LNCAP (cell line): ENCODE measurements at regions not wholly inside any gene's neighbourhood (a gene's known extent, or its start where the extent isn't known, plus 50 kb on each side); places are given as distances from the start of the nearest gene placed in this dataset.

ENCODE experiments used
- TF ChIP-seq, protein P1 (sequence below): fragments of 450-650 bp; IDR thresholded peaks from 2 replicates; pipeline ENCODE4 v1.5.1; 2017; ENCODE audit warnings: mild to moderate bottlenecking

DNA sequence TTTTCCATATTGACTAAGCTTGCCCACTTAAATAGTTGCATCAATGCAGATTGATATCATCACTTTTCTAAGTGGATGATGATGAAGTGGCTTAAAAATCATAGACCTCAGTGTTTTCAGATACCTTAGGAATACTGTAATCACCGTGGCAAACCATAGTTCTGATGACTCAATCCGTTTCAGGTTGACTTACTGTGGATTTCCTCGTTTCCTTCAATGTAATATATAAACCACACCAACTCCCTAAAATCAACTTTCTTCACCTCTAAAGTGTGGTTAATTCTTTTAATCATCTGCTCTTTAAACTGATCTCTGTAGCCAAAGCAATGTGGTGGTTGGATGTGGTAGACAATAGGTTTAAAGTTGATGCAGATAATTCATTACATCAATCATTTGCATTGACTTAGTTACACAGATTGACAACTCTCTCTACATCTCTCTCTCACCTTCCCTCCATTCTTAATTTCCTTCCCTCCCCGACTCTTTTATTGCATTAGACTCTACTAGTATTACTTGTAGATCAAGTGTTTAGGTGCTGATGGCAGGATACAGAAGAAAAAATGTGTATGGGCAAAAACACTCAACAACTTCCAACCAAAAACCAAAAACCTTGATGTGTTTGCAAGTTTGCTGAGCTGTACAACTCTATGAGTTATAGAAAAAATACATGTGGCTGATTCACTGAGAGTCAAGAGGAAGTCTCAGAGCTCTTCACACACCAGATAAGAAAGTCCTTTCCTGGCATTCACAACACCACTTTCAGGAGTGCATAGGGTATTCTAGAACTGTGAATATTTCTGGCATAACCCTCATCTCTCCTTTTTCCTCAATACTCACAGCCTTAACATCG lies 243.5 kb downstream of the NFKBIZ start:
- TF ChIP-seq, protein P1, sequence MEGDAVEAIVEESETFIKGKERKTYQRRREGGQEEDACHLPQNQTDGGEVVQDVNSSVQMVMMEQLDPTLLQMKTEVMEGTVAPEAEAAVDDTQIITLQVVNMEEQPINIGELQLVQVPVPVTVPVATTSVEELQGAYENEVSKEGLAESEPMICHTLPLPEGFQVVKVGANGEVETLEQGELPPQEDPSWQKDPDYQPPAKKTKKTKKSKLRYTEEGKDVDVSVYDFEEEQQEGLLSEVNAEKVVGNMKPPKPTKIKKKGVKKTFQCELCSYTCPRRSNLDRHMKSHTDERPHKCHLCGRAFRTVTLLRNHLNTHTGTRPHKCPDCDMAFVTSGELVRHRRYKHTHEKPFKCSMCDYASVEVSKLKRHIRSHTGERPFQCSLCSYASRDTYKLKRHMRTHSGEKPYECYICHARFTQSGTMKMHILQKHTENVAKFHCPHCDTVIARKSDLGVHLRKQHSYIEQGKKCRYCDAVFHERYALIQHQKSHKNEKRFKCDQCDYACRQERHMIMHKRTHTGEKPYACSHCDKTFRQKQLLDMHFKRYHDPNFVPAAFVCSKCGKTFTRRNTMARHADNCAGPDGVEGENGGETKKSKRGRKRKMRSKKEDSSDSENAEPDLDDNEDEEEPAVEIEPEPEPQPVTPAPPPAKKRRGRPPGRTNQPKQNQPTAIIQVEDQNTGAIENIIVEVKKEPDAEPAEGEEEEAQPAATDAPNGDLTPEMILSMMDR = no peak

DNA sequence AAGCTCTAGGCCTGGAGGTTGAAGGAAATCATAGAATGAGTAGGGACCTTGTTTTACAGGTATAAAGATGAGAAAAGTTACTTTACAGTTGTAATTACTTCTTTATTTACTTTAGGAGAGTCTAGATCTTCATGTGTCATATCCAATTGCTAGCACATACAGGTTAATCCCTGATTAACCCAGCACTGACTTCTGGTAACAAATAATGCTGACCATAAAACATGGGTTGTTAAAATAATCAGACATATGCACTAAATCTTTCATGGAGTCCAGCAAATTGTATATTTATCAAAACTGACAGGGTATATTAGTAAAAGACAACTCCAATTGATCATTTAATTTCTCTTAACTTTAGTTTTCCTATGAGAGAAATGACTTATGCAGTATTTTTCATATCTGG lies 245.2 kb downstream of the NFKBIZ start:
- TF ChIP-seq, protein P1 = no peak

DNA sequence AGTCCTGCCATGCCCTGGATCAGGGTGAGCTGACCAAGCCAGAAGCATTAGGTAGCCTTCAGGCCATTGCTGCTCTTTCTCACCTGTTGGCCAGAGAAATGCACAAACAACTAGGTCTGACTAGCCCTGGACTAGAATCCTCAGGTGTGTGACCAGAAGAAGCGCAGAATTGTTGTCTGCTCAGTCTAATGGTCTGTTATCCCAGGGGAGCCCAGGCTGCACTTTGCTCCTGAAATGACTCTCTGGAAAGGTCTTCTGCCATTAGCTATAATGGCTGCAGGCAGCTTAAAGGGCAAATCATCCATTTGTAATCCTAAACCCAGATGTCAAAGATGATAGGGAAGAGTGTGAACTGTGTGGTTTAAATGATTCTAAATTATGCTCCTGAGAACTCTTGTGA lies 246.1 kb downstream of the NFKBIZ start:
- TF ChIP-seq, protein P1 = no peak

DNA sequence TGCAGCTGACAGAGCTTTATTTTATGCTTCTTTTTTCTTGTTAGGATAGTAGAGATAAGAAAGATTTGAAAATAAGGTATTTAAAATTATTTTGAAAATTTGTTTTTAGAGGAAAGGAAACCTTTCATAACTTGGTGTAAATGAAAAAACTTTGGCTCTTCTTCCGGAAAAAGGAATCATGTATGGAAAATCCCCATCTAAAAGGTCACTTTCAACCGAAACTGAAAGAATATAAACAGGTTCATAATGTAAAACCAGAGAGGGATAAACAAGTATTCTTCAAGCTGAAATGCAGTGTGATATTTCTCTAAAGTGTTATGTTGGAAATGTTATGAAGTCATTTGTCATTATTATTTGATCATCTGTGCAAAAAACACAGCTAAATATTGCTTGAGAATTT lies 246.8 kb downstream of the NFKBIZ start:
- TF ChIP-seq, protein P1 = no peak

DNA sequence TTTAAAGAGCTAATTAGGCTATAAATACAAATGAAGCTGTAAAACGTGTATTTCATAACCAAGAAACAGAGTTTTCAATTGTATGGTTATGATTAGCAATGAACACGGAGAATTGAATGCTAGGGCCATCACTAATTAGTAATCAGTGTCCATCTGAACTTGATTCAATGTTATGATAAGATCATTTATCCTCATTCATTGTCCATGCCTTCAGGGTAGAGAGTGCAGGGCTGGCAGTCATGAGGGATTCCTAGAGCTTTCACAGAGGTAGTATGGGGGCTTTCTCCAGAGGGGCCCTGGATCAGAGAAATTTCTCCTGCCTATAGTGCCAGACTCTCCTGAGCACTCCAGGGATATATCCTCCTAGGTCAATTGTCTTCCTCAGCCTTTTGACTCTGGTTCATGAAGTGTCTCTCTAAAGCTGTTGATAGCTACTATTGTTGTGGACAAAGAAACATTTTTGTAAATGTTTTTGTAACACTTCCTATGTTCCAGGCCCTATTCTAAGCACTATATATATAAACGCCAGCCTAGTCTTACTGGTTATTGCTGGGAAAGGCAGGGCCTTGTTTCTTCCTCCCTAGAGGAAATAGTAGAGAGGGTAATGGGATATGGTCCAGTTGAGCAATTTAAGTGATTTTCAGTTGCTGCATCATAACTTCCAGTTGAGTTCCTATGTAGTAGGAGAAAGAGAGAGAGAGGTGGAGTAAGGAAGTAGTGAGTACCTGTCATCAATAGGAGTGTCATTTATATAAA lies 249.0 kb downstream of the NFKBIZ start:
- TF ChIP-seq, protein P1 = no peak

DNA sequence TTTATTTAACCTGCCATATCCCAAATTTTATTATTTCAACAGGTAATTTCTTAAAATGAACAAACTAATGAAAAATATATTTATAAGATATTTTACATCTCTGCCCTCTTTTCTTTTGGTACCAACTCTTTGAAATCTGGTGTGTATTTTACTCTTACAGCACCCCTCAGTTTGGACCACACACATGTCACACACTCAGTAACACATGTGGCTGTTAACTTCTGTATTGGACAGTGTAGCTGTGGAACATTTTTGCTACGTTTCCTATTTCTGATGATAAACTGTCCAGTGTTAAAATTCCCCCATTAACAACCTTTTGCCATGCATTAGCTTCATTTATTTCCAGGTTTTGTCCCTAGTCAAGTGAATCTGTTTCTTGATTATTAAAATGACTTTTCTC lies 250.6 kb downstream of the NFKBIZ start:
- TF ChIP-seq, protein P1 = no peak

DNA sequence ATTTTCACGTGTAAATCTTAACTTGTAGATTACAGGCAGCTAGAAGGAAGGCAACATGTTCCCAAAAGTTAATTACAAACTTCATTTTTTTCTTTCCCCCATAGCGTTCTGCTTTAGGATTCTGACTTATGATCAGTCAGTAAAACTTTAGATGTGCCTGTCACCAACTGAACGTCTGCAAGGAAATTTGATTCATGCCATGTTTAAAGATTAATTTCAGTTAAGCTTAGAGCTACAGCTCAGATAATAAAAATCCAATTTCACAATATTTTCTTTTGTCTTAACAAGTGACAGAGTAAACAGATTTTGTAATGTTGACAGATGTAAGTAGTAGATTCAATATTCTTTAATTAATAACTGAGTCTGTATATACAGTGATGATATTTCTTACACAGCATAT lies 253.1 kb downstream of the NFKBIZ start:
- TF ChIP-seq, protein P1 = no peak
